GM12865 (cell line): ENCODE measurements at regions not wholly inside any gene's neighbourhood (a gene's known extent, or its start where the extent isn't known, plus 50 kb on each side); places are given as distances from the start of the nearest gene placed in this dataset.
A peak's percentile ranks its signal among the peaks of the same experiment; 100 is the strongest.

ENCODE experiments used
- DNase-seq: peaks from one replicate; pipeline ENCODE4 v3.0.0; 2010; ENCODE audit warnings: low read depth
- H3K4me3 ChIP-seq: 2 replicates; pipeline ENCODE4 v1.5.1; 2011; ENCODE audit warnings: mild to moderate bottlenecking, low read depth, low read length, control low read depth
- TF ChIP-seq, protein P1 (sequence below): IDR thresholded peaks from 2 replicates; pipeline ENCODE4 v1.5.1; 2011; ENCODE audit warnings: low read length, control low read depth, low read depth, inconsistent platforms; ENCODE audit not compliant: insufficient read depth; ENCODE audit errors: missing control alignments

DNA sequence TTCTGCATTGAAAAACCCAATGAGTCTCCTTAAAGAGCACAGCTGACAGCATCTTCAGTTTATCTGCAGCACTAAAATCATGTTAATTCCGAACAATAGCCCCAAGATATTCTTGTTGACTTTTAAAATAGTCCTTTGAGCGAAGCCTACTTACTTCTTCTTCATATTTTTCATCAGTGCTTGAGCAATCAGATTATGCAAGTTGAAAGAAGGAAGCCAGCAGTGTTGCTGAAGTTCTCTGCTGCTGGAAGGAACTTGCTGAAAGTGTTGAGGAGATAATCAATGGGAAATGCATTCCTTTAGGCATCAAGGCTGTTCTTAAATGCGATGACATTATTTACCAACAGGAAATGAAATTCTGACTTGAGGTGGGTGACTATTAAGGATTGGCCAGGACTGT lies 105.9 kb upstream of the SNTG2 start:
- H3K4me3 ChIP-seq = no peak overlapping the region
- DNase-seq = no peak
- TF ChIP-seq, protein P1, sequence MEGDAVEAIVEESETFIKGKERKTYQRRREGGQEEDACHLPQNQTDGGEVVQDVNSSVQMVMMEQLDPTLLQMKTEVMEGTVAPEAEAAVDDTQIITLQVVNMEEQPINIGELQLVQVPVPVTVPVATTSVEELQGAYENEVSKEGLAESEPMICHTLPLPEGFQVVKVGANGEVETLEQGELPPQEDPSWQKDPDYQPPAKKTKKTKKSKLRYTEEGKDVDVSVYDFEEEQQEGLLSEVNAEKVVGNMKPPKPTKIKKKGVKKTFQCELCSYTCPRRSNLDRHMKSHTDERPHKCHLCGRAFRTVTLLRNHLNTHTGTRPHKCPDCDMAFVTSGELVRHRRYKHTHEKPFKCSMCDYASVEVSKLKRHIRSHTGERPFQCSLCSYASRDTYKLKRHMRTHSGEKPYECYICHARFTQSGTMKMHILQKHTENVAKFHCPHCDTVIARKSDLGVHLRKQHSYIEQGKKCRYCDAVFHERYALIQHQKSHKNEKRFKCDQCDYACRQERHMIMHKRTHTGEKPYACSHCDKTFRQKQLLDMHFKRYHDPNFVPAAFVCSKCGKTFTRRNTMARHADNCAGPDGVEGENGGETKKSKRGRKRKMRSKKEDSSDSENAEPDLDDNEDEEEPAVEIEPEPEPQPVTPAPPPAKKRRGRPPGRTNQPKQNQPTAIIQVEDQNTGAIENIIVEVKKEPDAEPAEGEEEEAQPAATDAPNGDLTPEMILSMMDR = no peak

DNA sequence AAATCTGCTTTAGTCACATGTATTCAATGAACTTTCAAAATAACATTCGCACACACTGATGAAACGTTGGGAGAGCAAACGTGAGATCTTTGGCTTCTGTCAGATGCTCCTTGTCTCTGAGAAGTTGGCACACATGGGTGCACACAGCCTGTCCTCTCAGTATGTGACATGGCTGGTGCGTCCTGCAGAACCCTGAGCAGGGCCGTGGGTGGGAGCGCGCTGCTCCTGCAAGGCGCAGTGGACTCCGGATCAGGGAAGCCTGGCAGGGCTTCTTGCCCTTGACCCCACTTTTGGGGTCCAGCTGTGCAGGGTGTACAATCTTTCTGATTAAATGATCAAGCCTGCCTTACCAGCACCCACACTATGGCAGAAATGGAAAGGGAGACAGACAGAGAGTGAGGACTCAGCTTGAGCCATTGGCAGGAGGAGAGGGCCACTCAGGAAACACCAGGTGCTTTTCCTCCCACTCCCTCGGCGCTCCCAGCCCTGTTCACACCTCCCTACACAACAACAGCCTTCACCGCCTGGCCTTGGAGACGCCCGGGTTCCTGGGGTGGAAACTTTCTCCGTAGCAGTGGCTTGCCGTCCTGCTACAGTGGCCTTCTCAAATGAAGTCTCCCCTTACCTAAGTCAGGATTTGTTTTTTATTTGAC lies 108.4 kb upstream of the SNTG2 start:
- TF ChIP-seq, protein P1 = no peak
- no peak for DNase-seq
- H3K4me3 ChIP-seq = no peak overlapping the region

DNA sequence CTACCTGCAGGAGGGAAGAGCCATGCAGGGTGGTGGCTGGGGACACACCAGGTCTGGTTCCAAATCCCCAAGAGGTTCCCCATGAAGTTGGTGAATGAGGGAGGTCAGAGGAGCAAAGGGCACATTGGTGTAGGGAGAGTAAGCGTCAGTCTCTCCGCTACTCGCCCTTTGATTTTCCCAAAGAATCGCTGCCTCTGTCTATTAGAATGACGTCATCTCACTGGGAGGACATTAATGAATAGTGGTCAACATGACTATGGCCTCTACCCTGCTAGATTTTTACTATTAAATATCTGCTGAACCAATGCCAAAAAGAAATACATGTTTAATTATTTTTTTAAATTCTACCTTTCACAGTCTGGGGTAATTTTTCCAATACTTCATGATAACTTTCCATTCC lies 109.6 kb upstream of the SNTG2 start:
- no peak overlapping the region for H3K4me3 ChIP-seq
- TF ChIP-seq, protein P1 = no peak
- DNase-seq = no peak

DNA sequence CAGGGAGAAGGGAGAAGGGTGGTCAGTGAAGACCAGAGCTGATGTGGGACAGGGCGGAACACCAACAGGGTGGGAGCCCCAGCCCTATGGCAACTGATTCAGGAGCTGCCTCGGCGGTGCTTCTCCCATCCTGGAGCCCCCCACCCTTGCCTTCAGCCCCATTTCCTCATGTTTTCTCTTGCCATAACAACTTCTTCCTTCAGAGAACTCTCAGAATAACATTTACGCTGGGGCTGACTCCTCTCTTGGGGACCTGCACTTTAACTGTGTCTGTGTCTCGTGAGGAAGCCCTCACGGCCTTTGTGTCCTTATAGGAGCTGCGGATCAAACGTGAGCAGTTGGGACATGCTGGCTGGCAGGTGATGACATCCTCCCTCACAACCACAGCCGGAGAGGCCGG lies 116.4 kb upstream of the SNTG2 start:
- TF ChIP-seq, protein P1 = no peak
- H3K4me3 ChIP-seq = no peak overlapping the region
- DNase-seq = no peak

GRCh38 chr2:833180-833579 lies 117.5 kb upstream of the SNTG2 start:
- TF ChIP-seq, protein P1 = no peak
- peak; percentile 10 for DNase-seq
- H3K4me3 ChIP-seq = no peak overlapping the region

GRCh38 chr2:832635-833034 lies 118.0 kb upstream of the SNTG2 start:
- H3K4me3 ChIP-seq = no peak overlapping the region
- DNase-seq = no peak
- TF ChIP-seq, protein P1 = no peak

- no peak for DNase-seq
- TF ChIP-seq, protein P1 = no peak
- H3K4me3 ChIP-seq = no peak overlapping the region
Measured at GRCh38 chr2:831622-832021, 119.0 kb upstream of the SNTG2 start.
